A549 (cell line): ENCODE measurements at regions not wholly inside any gene's neighbourhood (a gene's known extent, or its start where the extent isn't known, plus 50 kb on each side); places are given as distances from the start of the nearest gene placed in this dataset.

Experiments
- ATAC-seq, 2 experiments: fragments of 200-7000 bp in 1 of 2; fragments of >200 bp in 1 of 2; cut with Nextera tagmentation in 1 of 2; cut with Tn5 transposase in 1 of 2; 3 replicates each; pipeline versions ENCODE4 v1.8.0 to v1.9.1; 2018 to 2020; ENCODE audit warnings: mild to moderate bottlenecking in 1 of 2, moderate library complexity in 1 of 2
- CTCF ChIA-PET: fragments of 300-600 bp; sonication (Branson Sonifier 250); formaldehyde crosslinking; extraction: SDS; loops from one replicate; lab custom pipeline; 2021; ENCODE audit warnings: antibody characterized with exemption, inconsistent platforms; lab: Yijun Ruan, JAX
- POLR2A ChIA-PET: fragments of 350-600 bp; formaldehyde crosslinking; extraction: SDS; loops from one replicate; lab custom pipeline; 2021; ENCODE audit warnings: antibody characterized with exemption, inconsistent platforms; lab: Yijun Ruan, JAX
- DNase-seq, 2 experiments: peaks; one replicate each; pipeline versions ENCODE4 v3.0.0 to v3.0.0-alpha.2; 2011 to 2016; ENCODE audit warnings: low read depth in 1 of 2, low spot score in 1 of 2
- FAIRE-seq: peaks from 2 replicates; lab custom pipeline; 2011; peaks lifted over from hg19 to GRCh38; lab: Jason Lieb, UNC
- H3K27ac ChIP-seq, 2 experiments: fragments of >200 bp; sonication (Bioruptor Twin); formaldehyde crosslinking; 3 replicates each; pipeline ENCODE4 v1.5.1; 2016 to 2017
- H3K4me1 ChIP-seq: fragments of >200 bp; sonication (Bioruptor Twin); formaldehyde crosslinking; 3 replicates; pipeline ENCODE4 v1.6.1; 2016
- H3K4me2 ChIP-seq: fragments of >200 bp; sonication (Bioruptor Twin); formaldehyde crosslinking; 3 replicates; pipeline ENCODE4 v1.6.1; 2016
- H3K4me3 ChIP-seq: fragments of >200 bp; sonication (Bioruptor Twin); formaldehyde crosslinking; 3 replicates; pipeline ENCODE4 v1.5.1; 2016
- H3K9me3 ChIP-seq: fragments of >200 bp; sonication (Bioruptor Twin); formaldehyde crosslinking; 3 replicates; pipeline ENCODE4 v1.6.1; 2016
- CBX2 ChIP-seq: fragments of 200-600 bp; sonication (generic); IDR thresholded peaks from 2 replicates; pipeline ENCODE4 v1.6.1; 2016; ENCODE audit warnings: low read depth, mild to moderate bottlenecking, borderline replicate concordance
- EHF ChIP-seq: fragments of 250-450 bp; sonication (Bioruptor Pico); IDR thresholded peaks from 2 replicates; pipeline ENCODE4 v1.5.0; 2020; ENCODE audit warnings: mild to moderate bottlenecking
- FOSB ChIP-seq: fragments of 250-450 bp; sonication (Bioruptor Pico); IDR thresholded peaks from 2 replicates; pipeline ENCODE4 v1.5.0; 2020; ENCODE audit warnings: mild to moderate bottlenecking, moderate library complexity
- JUNB ChIP-seq: fragments of >200 bp; sonication (Bioruptor Twin); formaldehyde crosslinking; IDR thresholded peaks from 2 replicates; pipeline ENCODE4 v1.6.1; 2016
- NR3C1 ChIP-seq: fragments of >200 bp; sonication (Bioruptor Twin); formaldehyde crosslinking; IDR thresholded peaks from 3 replicates; pipeline ENCODE4 v1.6.1; 2017
- RAD21 ChIP-seq, 2 experiments: fragments of >200 bp in 1 of 2; sonication (Bioruptor Twin) in 1 of 2; formaldehyde crosslinking in 1 of 2; IDR thresholded peaks in 1 of 2; conservative IDR thresholded peaks in 1 of 2; 2 replicates in 1 of 2; 3 replicates in 1 of 2; pipeline ENCODE4 v1.6.1; 2012 to 2018; ENCODE audit warnings: inconsistent platforms in 1 of 2
- RCOR1 ChIP-seq: fragments of 150-350 bp; IDR thresholded peaks from 2 replicates; pipeline ENCODE4 v1.6.1; 2014; ENCODE audit warnings: antibody characterized with exemption, low read length, low read depth
- RNF2 ChIP-seq: fragments of 200-600 bp; sonication (generic); IDR thresholded peaks from 2 replicates; pipeline ENCODE4 v1.6.1; 2016; ENCODE audit warnings: low read depth, mild to moderate bottlenecking, antibody characterized with exemption, moderate library complexity, borderline replicate concordance
- TFCP2L1 ChIP-seq: fragments of 250-450 bp; sonication (Bioruptor Pico); IDR thresholded peaks from 2 replicates; pipeline ENCODE4 v1.5.0; 2021; ENCODE audit warnings: mild to moderate bottlenecking
- ZNF302 ChIP-seq: fragments of 250-450 bp; sonication (Bioruptor Pico); IDR thresholded peaks from 2 replicates; pipeline ENCODE4 v1.9.0; 2021; ENCODE audit warnings: inconsistent platforms, mild to moderate bottlenecking, moderate library complexity
- WGBS: methylation state at CpG from one replicate; pipeline ENCODE4 v1.1.6; 2017; ENCODE audit errors: missing lambda C conversion rate; 5-methylcytosine and 5-hydroxymethylcytosine counted together
- TF ChIP-seq, protein P1 (sequence below): fragments of 200-600 bp; sonication (generic); IDR thresholded peaks from 2 replicates; pipeline ENCODE4 v1.6.1; 2016; ENCODE audit warnings: antibody characterized with exemption, mild to moderate bottlenecking, moderate library complexity
- TF ChIP-seq, protein P2 (sequence below): fragments of 250-450 bp; sonication (Bioruptor Pico); IDR thresholded peaks from 2 replicates; pipeline ENCODE4 v1.5.0; 2021; ENCODE audit warnings: mild to moderate bottlenecking, moderate library complexity, borderline replicate concordance

DNA sequence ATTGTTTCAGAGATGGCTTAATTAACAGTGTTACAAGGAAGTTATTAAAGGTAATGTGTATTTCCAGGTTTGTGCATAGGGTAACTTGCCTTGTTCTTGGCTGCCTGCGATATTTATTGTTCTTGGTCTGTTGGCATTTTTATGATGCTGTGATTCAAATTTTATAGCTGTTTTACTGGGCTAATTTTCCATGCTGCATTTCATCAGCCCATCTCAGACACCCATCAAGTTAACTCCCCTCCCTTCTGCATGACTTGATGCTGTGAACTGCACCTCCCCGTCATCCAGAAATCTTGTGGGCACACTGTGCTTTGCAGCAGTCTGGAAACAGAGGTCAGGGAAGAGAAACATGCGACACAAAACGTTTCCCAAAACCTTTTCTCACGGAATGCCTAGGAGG, 1049.2 kb downstream of the AACS start:
- TF ChIP-seq, protein P1, sequence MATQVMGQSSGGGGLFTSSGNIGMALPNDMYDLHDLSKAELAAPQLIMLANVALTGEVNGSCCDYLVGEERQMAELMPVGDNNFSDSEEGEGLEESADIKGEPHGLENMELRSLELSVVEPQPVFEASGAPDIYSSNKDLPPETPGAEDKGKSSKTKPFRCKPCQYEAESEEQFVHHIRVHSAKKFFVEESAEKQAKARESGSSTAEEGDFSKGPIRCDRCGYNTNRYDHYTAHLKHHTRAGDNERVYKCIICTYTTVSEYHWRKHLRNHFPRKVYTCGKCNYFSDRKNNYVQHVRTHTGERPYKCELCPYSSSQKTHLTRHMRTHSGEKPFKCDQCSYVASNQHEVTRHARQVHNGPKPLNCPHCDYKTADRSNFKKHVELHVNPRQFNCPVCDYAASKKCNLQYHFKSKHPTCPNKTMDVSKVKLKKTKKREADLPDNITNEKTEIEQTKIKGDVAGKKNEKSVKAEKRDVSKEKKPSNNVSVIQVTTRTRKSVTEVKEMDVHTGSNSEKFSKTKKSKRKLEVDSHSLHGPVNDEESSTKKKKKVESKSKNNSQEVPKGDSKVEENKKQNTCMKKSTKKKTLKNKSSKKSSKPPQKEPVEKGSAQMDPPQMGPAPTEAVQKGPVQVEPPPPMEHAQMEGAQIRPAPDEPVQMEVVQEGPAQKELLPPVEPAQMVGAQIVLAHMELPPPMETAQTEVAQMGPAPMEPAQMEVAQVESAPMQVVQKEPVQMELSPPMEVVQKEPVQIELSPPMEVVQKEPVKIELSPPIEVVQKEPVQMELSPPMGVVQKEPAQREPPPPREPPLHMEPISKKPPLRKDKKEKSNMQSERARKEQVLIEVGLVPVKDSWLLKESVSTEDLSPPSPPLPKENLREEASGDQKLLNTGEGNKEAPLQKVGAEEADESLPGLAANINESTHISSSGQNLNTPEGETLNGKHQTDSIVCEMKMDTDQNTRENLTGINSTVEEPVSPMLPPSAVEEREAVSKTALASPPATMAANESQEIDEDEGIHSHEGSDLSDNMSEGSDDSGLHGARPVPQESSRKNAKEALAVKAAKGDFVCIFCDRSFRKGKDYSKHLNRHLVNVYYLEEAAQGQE, result no peak
- TF ChIP-seq RNF2, result no peak
- TF ChIP-seq, protein P2, sequence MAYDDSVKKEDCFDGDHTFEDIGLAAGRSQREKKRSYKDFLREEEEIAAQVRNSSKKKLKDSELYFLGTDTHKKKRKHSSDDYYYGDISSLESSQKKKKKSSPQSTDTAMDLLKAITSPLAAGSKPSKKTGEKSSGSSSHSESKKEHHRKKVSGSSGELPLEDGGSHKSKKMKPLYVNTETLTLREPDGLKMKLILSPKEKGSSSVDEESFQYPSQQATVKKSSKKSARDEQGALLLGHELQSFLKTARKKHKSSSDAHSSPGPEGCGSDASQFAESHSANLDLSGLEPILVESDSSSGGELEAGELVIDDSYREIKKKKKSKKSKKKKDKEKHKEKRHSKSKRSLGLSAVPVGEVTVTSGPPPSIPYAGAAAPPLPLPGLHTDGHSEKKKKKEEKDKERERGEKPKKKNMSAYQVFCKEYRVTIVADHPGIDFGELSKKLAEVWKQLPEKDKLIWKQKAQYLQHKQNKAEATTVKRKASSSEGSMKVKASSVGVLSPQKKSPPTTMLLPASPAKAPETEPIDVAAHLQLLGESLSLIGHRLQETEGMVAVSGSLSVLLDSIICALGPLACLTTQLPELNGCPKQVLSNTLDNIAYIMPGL (CRISPR knock-in tag), result no peak
- no peak overlapping the region for H3K4me2 ChIP-seq
- POLR2A ChIA-PET, result no interaction called here
- H3K9me3 ChIP-seq, result no peaks in the 10 kb centered on the region; the same call in 2 of the 3 replicates
- no peak overlapping the region for H3K27ac ChIP-seq
- 2% methylated on average over 5 of the region's 5 CpGs for WGBS
- FAIRE-seq (no peak), ATAC-seq (no peak), DNase-seq (no peak)
- H3K4me3 ChIP-seq, result no peak overlapping the region
- no peaks in the 10 kb centered on the region for H3K4me1 ChIP-seq
- CTCF ChIA-PET, result no interaction called here

DNA sequence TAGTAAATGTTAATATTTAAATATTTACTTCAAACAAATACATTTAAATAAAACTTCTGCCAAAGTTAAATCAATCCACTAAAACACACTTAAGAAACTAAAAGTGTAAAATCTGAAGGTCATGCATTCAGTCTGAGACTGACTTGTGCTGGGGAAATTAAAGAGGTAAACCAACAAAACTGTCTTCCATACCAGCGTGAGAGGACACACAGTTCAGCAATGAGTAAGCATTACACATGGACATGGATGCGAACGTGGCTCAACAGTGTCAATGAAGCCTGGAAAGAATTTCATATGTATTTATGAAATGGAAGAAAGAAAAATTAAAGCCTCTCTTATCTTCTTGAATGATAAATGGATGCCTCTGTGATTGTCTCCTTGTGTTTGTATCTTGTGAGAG, 1052.3 kb downstream of the AACS start:
- Histone ChIP-seq H3K4me1 (no peaks in the 10 kb centered on the region), H3K9me3 (peaks cover 3% of the 10 kb centered on the region; the same call in 1 of the 3 replicates), H3K4me2 (no peak overlapping the region), H3K27ac (no peak overlapping the region), H3K4me3 (no peak overlapping the region)
- CTCF ChIA-PET, result interaction anchor here (1.0 kb wide), 1 partner anchor 483 kb away, joined by 3 read pairs; no protein-coding TSS in a partner anchor
- ATAC-seq, result no peak
- no peak for FAIRE-seq
- TF ChIP-seq ZNF302 (CRISPR knock-in tag), result no peak
- no peak for TF ChIP-seq RAD21 (conservative IDR thresholded peaks at IDR 0.05 in 1 of 2, IDR thresholded peaks at IDR 0.05 in 1 of 2)
- no peak for TF ChIP-seq JUNB
- no peak for TF ChIP-seq RNF2
- no peak for TF ChIP-seq RCOR1
- no peak for TF ChIP-seq EHF (CRISPR knock-in tag)
- TF ChIP-seq FOSB (CRISPR knock-in tag), result no peak
- TF ChIP-seq NR3C1, result no peak
- TF ChIP-seq CBX2, result no peak
- DNase-seq, result no peak
- POLR2A ChIA-PET, result no interaction called here
- WGBS, result 9% methylated on average over 3 of the region's 3 CpGs

DNA sequence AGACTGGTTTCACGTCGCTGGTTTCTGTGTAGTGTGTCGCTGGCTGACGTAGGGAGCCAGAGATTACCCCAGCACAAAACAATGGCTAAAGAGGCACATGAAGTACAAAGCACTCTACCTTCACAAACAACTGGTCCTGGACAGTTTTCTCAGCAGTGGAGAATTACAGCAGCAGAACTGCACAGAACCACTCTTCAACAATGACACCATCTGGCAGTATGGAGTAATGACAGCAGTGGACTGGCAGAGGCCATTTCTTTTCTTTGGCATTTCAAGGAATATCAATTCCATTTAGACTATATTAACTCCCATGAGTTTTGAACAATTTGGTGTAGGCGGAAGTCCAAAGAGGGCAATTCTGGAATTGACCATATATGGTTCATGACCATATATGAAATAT, 1074.1 kb downstream of the AACS start:
- Histone ChIP-seq H3K9me3 (peaks cover 20% of the 10 kb centered on the region; the same call in 2 of the 3 replicates), H3K27ac (no peak overlapping the region), H3K4me1 (no peaks in the 10 kb centered on the region), H3K4me3 (no peak overlapping the region), H3K4me2 (no peak overlapping the region)
- FAIRE-seq (no peak), ATAC-seq (no peak), DNase-seq (no peak)
- POLR2A ChIA-PET, result no interaction called here
- TF ChIP-seq, protein P1, result no peak
- TF ChIP-seq TFCP2L1 (CRISPR knock-in tag), result no peak
- CTCF ChIA-PET, result no interaction called here
- 31% methylated on average over 5 of the region's 5 CpGs for WGBS
